Prostate gland (tissue), 2 donors: ENCODE measurements at regions not wholly inside any gene's neighbourhood (a gene's known extent, or its start where the extent isn't known, plus 50 kb on each side); places are given as distances from the start of the nearest gene placed in this dataset.

Experiments
- DNase-seq: peaks from one replicate; pipeline ENCODE4 v3.0.0-alpha.2; 2019; ENCODE audit warnings: low spot score
- H3K27ac ChIP-seq, 2 donors: fragments of 200-600 bp; sonication (generic); 2 replicates each; pipeline ENCODE4 v1.5.1; 2017 to 2019
- H3K27me3 ChIP-seq: fragments of 200-600 bp; sonication (generic); replicated peaks from 2 replicates; pipeline ENCODE4 v1.5.1; 2019; ENCODE audit not compliant: insufficient read depth
- H3K36me3 ChIP-seq, 2 donors: fragments of 200-600 bp; sonication (generic); 1 replicate in 1 of 2; 2 replicates in 1 of 2; pipeline versions ENCODE4 v1.5.1 to v1.8.1; 2017 to 2019
- H3K4me1 ChIP-seq: fragments of 200-600 bp; sonication (generic); replicated peaks from 2 replicates; pipeline ENCODE4 v1.5.1; 2019
- H3K4me3 ChIP-seq, 2 donors: fragments of 200-600 bp; sonication (generic); 2 replicates each; pipeline ENCODE4 v1.5.1; 2017 to 2019
- H3K9me3 ChIP-seq: fragments of 200-600 bp; sonication (generic); 2 replicates; pipeline ENCODE4 v1.5.1; 2017
- POLR2A ChIP-seq: fragments of 450-650 bp; IDR thresholded peaks from one replicate; pipeline ENCODE4 v1.6.1; 2016; ENCODE audit warnings: antibody characterized with exemption, mild to moderate bottlenecking
- POLR2AphosphoS5 ChIP-seq: sonication (generic); formaldehyde crosslinking; IDR thresholded peaks from one replicate; pipeline ENCODE4 v1.6.1; 2017; ENCODE audit warnings: antibody characterized with exemption
- WGBS: methylation state at CpG from one replicate; pipeline ENCODE4 v1.1.5; 2018; 5-methylcytosine and 5-hydroxymethylcytosine counted together
- intact Hi-C: fragments of 100-400 bp; cut with DNase I; formaldehyde crosslinking; loops from one replicate; pipeline ENCODE4 v1.14.2; 2022
- TF ChIP-seq, protein P1 (sequence below), 4 experiments: fragments of 200-600 bp in 2 of 4; fragments of 450-650 bp in 2 of 4; sonication (generic) in 2 of 4; IDR thresholded peaks; 1 replicate in 3 of 4; 2 replicates in 1 of 4; pipeline ENCODE4 v1.5.1; 2016 to 2019; ENCODE audit warnings: antibody characterized with exemption in 4 of 4, mild to moderate bottlenecking in 2 of 4, moderate library complexity in 2 of 4

DNA sequence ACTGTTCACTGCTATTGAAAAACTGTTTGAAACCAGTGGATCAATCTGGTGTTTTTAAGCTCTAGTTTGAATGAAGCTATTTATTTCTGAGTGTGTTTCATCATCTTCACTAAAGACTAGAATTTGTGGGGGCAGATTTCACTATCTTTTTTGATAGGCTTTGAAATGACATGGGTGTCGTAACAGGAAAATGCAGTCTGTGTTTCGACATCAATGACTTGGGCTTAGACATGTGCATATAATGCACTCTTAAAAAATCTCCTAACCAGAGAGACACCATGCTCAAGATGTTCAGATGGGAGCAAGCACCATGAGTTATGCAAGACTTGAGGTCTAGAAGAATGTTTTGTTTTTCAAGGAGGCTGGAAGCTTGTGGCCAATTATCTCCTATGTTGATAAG lies 221.6 kb downstream of the GPD2 start:
- Histone ChIP-seq H3K4me3 (no peak overlapping the region), H3K9me3 (no peaks in the 10 kb centered on the region), H3K36me3 (no peaks in the 10 kb centered on the region), H3K4me1 (no peaks in the 10 kb centered on the region), H3K27me3 (no peaks in the 10 kb centered on the region), H3K27ac (no peak overlapping the region)
- intact Hi-C loops, result no loop called here
- WGBS, result 88% methylated on average over 2 of the region's 2 CpGs
- DNase-seq, result no peak
- no peak for TF ChIP-seq POLR2AphosphoS5
- no peak for TF ChIP-seq POLR2A
- TF ChIP-seq, protein P1, sequence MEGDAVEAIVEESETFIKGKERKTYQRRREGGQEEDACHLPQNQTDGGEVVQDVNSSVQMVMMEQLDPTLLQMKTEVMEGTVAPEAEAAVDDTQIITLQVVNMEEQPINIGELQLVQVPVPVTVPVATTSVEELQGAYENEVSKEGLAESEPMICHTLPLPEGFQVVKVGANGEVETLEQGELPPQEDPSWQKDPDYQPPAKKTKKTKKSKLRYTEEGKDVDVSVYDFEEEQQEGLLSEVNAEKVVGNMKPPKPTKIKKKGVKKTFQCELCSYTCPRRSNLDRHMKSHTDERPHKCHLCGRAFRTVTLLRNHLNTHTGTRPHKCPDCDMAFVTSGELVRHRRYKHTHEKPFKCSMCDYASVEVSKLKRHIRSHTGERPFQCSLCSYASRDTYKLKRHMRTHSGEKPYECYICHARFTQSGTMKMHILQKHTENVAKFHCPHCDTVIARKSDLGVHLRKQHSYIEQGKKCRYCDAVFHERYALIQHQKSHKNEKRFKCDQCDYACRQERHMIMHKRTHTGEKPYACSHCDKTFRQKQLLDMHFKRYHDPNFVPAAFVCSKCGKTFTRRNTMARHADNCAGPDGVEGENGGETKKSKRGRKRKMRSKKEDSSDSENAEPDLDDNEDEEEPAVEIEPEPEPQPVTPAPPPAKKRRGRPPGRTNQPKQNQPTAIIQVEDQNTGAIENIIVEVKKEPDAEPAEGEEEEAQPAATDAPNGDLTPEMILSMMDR (IDR thresholded peaks at IDR 0.05), result no peak

DNA sequence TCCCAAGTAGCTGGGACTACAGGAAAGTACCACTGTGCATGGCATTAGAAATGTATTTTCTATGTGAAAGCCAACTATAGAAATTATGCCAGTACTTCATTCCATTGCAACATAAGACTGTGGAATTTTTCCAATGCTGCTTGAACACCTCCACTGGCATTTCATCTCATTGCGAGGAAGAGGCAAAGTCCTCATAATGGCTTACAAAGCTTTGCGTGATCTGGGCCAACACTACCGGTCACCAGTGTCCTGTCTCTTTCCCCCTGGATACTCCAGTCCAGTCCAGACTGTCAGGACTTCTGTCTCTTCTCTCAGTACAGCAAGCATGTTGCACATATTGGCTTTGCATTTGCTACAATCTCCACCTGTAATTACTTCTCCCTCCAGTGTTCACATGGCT lies 223.5 kb downstream of the GPD2 start:
- intact Hi-C loops, result no loop called here
- 98% methylated on average over 3 of the region's 3 CpGs for WGBS
- Histone ChIP-seq H3K9me3 (no peaks in the 10 kb centered on the region), H3K4me3 (no peak overlapping the region), H3K27me3 (no peaks in the 10 kb centered on the region), H3K36me3 (no peaks in the 10 kb centered on the region), H3K27ac (no peak overlapping the region), H3K4me1 (no peaks in the 10 kb centered on the region)
- no peak for TF ChIP-seq POLR2A
- TF ChIP-seq, protein P1 (IDR thresholded peaks at IDR 0.05), result no peak
- no peak for TF ChIP-seq POLR2AphosphoS5
- no peak for DNase-seq

DNA sequence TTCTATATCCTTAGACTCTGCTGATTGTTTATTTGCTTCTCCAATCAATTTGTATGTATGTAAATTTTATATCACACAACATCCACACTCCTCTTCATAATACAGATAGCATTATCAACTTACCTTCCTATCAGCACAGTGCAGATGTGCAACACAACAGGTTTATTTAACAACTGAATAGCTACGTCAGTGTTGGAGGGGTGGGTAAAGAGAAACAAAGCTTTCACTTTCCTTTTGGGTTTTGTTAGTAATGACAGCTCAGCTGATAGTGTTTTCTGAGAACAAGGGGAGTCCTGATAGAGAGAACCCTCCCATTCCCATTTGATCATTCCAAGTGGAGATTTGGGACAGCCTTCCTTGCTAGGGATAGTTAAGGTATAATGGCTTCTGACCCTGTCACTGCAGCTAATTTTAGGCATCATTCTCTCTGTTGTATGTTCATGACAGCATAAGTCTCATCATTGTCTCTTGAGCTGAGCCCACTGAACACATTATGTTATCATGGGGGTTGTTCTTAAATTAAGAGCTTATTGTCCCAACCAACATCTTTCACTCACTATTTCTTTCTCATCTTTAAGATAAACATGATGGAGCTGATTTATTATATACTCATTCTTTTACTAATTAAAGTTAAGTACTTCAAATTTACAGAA lies 227.7 kb downstream of the GPD2 start:
- intact Hi-C loops, result no loop called here
- TF ChIP-seq POLR2A (no peak), POLR2AphosphoS5 (no peak)
- TF ChIP-seq, protein P1 (IDR thresholded peaks at IDR 0.05), result no peak
- Histone ChIP-seq H3K27ac (no peak overlapping the region), H3K4me3 (no peak overlapping the region), H3K27me3 (no peaks in the 10 kb centered on the region), H3K4me1 (no peaks in the 10 kb centered on the region), H3K9me3 (no peaks in the 10 kb centered on the region), H3K36me3 (no peaks in the 10 kb centered on the region)
- DNase-seq, result no peak
- WGBS, result 64% methylated on average over 1 of the region's 1 CpG

DNA sequence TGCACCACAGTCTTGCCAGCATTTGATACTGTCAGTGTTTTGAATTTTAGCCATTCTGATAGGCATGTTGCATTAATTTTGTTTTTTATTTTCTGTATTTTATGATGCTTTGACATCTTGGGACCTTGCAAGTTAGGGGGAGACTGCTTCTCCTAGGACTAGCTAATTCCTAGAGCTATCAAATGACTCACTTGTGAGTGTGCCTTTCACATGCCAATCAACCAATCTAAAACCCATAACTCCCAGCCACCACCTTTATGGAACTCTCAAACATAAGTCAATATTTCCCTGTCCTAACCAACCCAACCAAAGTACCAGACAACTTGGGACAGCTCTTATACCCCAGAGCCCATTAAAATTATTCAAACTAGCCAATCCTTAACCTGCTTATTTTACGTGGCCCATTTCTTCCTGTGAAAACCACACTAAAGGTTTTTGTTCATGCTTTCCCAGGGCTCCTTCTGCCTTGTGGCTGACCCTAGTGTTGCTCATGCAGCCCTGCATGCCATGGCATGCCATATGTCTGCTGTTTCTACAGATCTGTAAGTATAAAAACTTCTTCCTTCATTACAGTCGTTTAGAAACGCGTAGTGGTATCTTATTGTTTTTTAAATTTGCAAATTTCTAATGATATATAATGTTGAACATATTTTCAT lies 230.1 kb downstream of the GPD2 start:
- no peak overlapping the region for H3K4me3 ChIP-seq
- intact Hi-C loops, result no loop called here
- TF ChIP-seq POLR2AphosphoS5 (no peak), POLR2A (no peak)
- TF ChIP-seq, protein P1 (IDR thresholded peaks at IDR 0.05), result no peak
- H3K27ac ChIP-seq, result no peak overlapping the region
- no peaks in the 10 kb centered on the region for H3K9me3 ChIP-seq
- no peaks in the 10 kb centered on the region for H3K36me3 ChIP-seq
- H3K27me3 ChIP-seq, result no peaks in the 10 kb centered on the region
- WGBS, result 60% methylated on average over 4 of the region's 4 CpGs
- no peak for DNase-seq
- H3K4me1 ChIP-seq, result no peaks in the 10 kb centered on the region

DNA sequence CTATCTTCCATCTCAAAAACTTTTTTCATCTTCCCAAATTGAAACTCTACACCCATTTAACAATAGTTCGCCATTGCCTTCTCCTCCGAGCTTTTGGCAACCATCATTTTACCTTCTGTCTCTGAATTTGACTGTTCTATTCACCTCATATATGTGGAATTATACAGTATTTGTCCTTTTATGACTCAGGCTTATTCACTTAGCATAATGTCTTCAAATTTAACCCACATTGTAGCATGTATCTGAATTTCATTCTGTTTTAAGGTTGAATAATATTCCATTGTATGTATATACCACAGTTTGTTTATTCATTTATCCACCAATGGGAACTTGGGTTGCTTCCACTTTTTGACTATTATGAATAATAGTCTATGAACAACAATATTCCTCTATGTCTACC lies 233.9 kb downstream of the GPD2 start:
- WGBS, result 61% methylated on average over 2 of the region's 2 CpGs
- DNase-seq, result no peak
- Histone ChIP-seq H3K4me1 (no peaks in the 10 kb centered on the region), H3K27me3 (no peaks in the 10 kb centered on the region), H3K4me3 (no peak overlapping the region), H3K27ac (no peak overlapping the region), H3K36me3 (no peaks in the 10 kb centered on the region), H3K9me3 (no peaks in the 10 kb centered on the region)
- intact Hi-C loops, result no loop called here
- TF ChIP-seq, protein P1 (IDR thresholded peaks at IDR 0.05), result no peak
- TF ChIP-seq POLR2A (no peak), POLR2AphosphoS5 (no peak)
